ENCODE measurements at regions not wholly inside any gene's neighbourhood (a gene's known extent, or its start where the extent isn't known, plus 50 kb on each side); places are given as distances from the start of the nearest gene placed in this dataset.

- Histone ChIP-seq H3K4me1 (ENCODE audit: control extremely low read depth in 1 of 4, control insufficient read depth in 4 of 4, insufficient read depth in 4 of 4, low read length in 3 of 4) (no peaks in the 10 kb centered on the region), H3K4me3 (ENCODE audit: control insufficient read depth in 1 of 7, extremely low read depth in 1 of 7, insufficient read depth in 4 of 7, low read depth in 2 of 7, low read length in 6 of 7) (no peak overlapping the region), H3K9me3 (ENCODE audit: control extremely low read depth in 1 of 5, control insufficient read depth in 4 of 5, insufficient read depth in 2 of 5, low read depth in 1 of 5, low read length in 4 of 5) (peaks cover 0 to 3% (median 0%) of the 10 kb centered on the region in 5 experiments), H3K27ac (ENCODE audit: insufficient read depth in 1 of 2, low read depth in 1 of 2, low read length in 2 of 2, poor library complexity in 1 of 2, severe bottlenecking in 2 of 2) (no peak overlapping the region), H3K27me3 (replicated peaks in 2 of 5; ENCODE audit: control insufficient read depth in 4 of 5, insufficient read depth in 5 of 5, low read length in 4 of 5) (peaks cover 0 to 4% (median 0%) of the 10 kb centered on the region in 5 experiments), H3K36me3 (ENCODE audit: control insufficient read depth in 4 of 4, insufficient read depth in 4 of 4, low read length in 3 of 4) (no peaks in the 10 kb centered on the region)
- WGBS (ENCODE audit: insufficient coverage), result 64% methylated on average over 4 of the region's 4 CpGs
- CTCF ChIA-PET, result no interaction called here
- DNase-seq, result no peak
- POLR2A ChIA-PET, result no interaction called here
Measured at GRCh38 chr14:66233591-66233990, 252.6 kb upstream of the CCDC196 start.

DNA sequence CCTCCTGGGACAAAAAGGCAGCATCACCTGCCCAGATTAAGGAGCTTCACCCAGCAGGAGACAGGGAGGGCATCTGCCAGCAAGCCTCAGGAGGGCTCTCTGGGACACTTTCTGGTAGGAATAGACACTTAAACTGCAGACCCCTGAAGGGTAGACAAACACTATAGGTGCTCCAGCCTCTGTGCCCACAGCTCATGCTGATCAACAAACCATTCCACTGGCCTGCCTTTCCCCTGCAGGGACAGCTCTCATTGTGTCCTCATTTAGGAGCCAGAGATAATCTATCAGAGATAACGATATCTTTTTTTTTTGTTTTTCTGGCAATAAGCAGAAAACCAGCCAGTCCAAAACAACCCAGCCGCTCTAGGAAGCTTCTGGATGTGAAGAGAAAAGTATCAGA lies 251.8 kb upstream of the CCDC196 start:
- Histone ChIP-seq H3K9me3 (ENCODE audit: control extremely low read depth in 1 of 5, control insufficient read depth in 4 of 5, insufficient read depth in 2 of 5, low read depth in 1 of 5, low read length in 4 of 5) (no peaks in the 10 kb centered on the region), H3K27ac (ENCODE audit: insufficient read depth in 1 of 2, low read depth in 1 of 2, low read length in 2 of 2, poor library complexity in 1 of 2, severe bottlenecking in 2 of 2) (no peak overlapping the region), H3K36me3 (ENCODE audit: control insufficient read depth in 4 of 4, insufficient read depth in 4 of 4, low read length in 3 of 4) (no peaks in the 10 kb centered on the region), H3K4me1 (ENCODE audit: control extremely low read depth in 1 of 4, control insufficient read depth in 4 of 4, insufficient read depth in 4 of 4, low read length in 3 of 4) (no peaks in the 10 kb centered on the region), H3K27me3 (replicated peaks in 2 of 5; ENCODE audit: control insufficient read depth in 4 of 5, insufficient read depth in 5 of 5, low read length in 4 of 5) (peaks cover 0 to 4% (median 0%) of the 10 kb centered on the region in 5 experiments), H3K4me3 (ENCODE audit: control insufficient read depth in 1 of 7, extremely low read depth in 1 of 7, insufficient read depth in 4 of 7, low read depth in 2 of 7, low read length in 6 of 7) (no peak overlapping the region)
- CTCF ChIA-PET, result no interaction called here
- 94% methylated on average over 2 of the region's 2 CpGs for WGBS (ENCODE audit: insufficient coverage)
- no peak for DNase-seq
- POLR2A ChIA-PET, result no interaction called here

DNA sequence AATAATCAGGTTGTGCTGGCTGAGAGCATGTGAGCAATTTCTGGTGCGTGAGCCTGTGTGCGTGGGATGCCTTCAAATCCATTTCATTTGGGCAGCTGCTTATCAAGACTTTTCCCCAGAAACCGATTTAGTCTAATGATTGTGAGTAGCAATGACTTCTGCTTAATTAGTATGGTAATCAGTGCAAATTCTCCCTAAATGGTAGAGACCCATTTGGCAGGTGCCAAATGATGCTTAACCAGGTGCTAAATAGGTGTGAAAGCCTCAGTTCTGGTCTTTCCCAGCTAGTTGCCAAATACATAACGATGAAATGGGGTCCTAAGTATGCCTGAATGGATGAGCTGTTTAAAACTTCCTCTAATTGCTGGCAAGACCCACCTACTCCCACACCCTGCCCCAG lies 248.4 kb upstream of the CCDC196 start:
- POLR2A ChIA-PET, result no interaction called here
- DNase-seq, result no peak
- no peak overlapping the region for H3K4me3 ChIP-seq (ENCODE audit: control insufficient read depth in 1 of 7, extremely low read depth in 1 of 7, insufficient read depth in 4 of 7, low read depth in 2 of 7, low read length in 6 of 7)
- peaks cover 0 to 4% (median 0%) of the 10 kb centered on the region in 5 experiments for H3K27me3 ChIP-seq (replicated peaks in 2 of 5; ENCODE audit: control insufficient read depth in 4 of 5, insufficient read depth in 5 of 5, low read length in 4 of 5)
- CTCF ChIA-PET, result no interaction called here
- no peaks in the 10 kb centered on the region for H3K9me3 ChIP-seq (ENCODE audit: control extremely low read depth in 1 of 5, control insufficient read depth in 4 of 5, insufficient read depth in 2 of 5, low read depth in 1 of 5, low read length in 4 of 5)
- 91% methylated on average over 2 of the region's 4 CpGs for WGBS (ENCODE audit: insufficient coverage)
- no peaks in the 10 kb centered on the region for H3K4me1 ChIP-seq (ENCODE audit: control extremely low read depth in 1 of 4, control insufficient read depth in 4 of 4, insufficient read depth in 4 of 4, low read length in 3 of 4)
- no peaks in the 10 kb centered on the region for H3K36me3 ChIP-seq (ENCODE audit: control insufficient read depth in 4 of 4, insufficient read depth in 4 of 4, low read length in 3 of 4)
- no peak overlapping the region for H3K27ac ChIP-seq (ENCODE audit: insufficient read depth in 1 of 2, low read depth in 1 of 2, low read length in 2 of 2, poor library complexity in 1 of 2, severe bottlenecking in 2 of 2)

- H3K27me3 ChIP-seq (replicated peaks in 2 of 5; ENCODE audit: control insufficient read depth in 4 of 5, insufficient read depth in 5 of 5, low read length in 4 of 5), result peaks cover 0 to 3% (median 0%) of the 10 kb centered on the region in 5 experiments
- no peak overlapping the region for H3K27ac ChIP-seq (ENCODE audit: insufficient read depth in 1 of 2, low read depth in 1 of 2, low read length in 2 of 2, poor library complexity in 1 of 2, severe bottlenecking in 2 of 2)
- no peak for DNase-seq
- no CpG with 5 or more reads among the region's 1 CpG for WGBS (ENCODE audit: insufficient coverage)
- no peaks in the 10 kb centered on the region for H3K9me3 ChIP-seq (ENCODE audit: control extremely low read depth in 1 of 5, control insufficient read depth in 4 of 5, insufficient read depth in 2 of 5, low read depth in 1 of 5, low read length in 4 of 5)
- H3K4me1 ChIP-seq (ENCODE audit: control extremely low read depth in 1 of 4, control insufficient read depth in 4 of 4, insufficient read depth in 4 of 4, low read length in 3 of 4), result no peaks in the 10 kb centered on the region
- no peaks in the 10 kb centered on the region for H3K36me3 ChIP-seq (ENCODE audit: control insufficient read depth in 4 of 4, insufficient read depth in 4 of 4, low read length in 3 of 4)
- H3K4me3 ChIP-seq (ENCODE audit: control insufficient read depth in 1 of 7, extremely low read depth in 1 of 7, insufficient read depth in 4 of 7, low read depth in 2 of 7, low read length in 6 of 7), result no peak overlapping the region
- CTCF ChIA-PET, result interaction anchor here (0.9 kb wide), 1 partner anchor 11 kb away, joined by 3 read pairs; no protein-coding TSS in a partner anchor
- POLR2A ChIA-PET, result no interaction called here
Measured at GRCh38 chr14:66238969-66239368, 247.2 kb upstream of the CCDC196 start.

- Histone ChIP-seq H3K9me3 (ENCODE audit: control extremely low read depth in 1 of 5, control insufficient read depth in 4 of 5, insufficient read depth in 2 of 5, low read depth in 1 of 5, low read length in 4 of 5) (no peaks in the 10 kb centered on the region), H3K4me1 (ENCODE audit: control extremely low read depth in 1 of 4, control insufficient read depth in 4 of 4, insufficient read depth in 4 of 4, low read length in 3 of 4) (no peaks in the 10 kb centered on the region), H3K36me3 (ENCODE audit: control insufficient read depth in 4 of 4, insufficient read depth in 4 of 4, low read length in 3 of 4) (no peaks in the 10 kb centered on the region), H3K4me3 (ENCODE audit: control insufficient read depth in 1 of 7, extremely low read depth in 1 of 7, insufficient read depth in 4 of 7, low read depth in 2 of 7, low read length in 6 of 7) (no peak overlapping the region), H3K27ac (ENCODE audit: insufficient read depth in 1 of 2, low read depth in 1 of 2, low read length in 2 of 2, poor library complexity in 1 of 2, severe bottlenecking in 2 of 2) (no peak overlapping the region), H3K27me3 (replicated peaks in 2 of 5; ENCODE audit: control insufficient read depth in 4 of 5, insufficient read depth in 5 of 5, low read length in 4 of 5) (peaks cover 0 to 1% (median 0%) of the 10 kb centered on the region in 5 experiments)
- 94% methylated on average over 2 of the region's 4 CpGs for WGBS (ENCODE audit: insufficient coverage)
- DNase-seq, result no peak
- ChIA-PET CTCF (no interaction called here), POLR2A (no interaction called here)
Measured at GRCh38 chr14:66239589-66239988, 246.6 kb upstream of the CCDC196 start.

GRCh38 chr14:66240105-66240504 lies 246.1 kb upstream of the CCDC196 start:
- no peak overlapping the region for H3K4me3 ChIP-seq (ENCODE audit: control insufficient read depth in 1 of 7, extremely low read depth in 1 of 7, insufficient read depth in 4 of 7, low read depth in 2 of 7, low read length in 6 of 7)
- POLR2A ChIA-PET, result no interaction called here
- H3K9me3 ChIP-seq (ENCODE audit: control extremely low read depth in 1 of 5, control insufficient read depth in 4 of 5, insufficient read depth in 2 of 5, low read depth in 1 of 5, low read length in 4 of 5), result no peaks in the 10 kb centered on the region
- H3K27me3 ChIP-seq (replicated peaks in 2 of 5; ENCODE audit: control insufficient read depth in 4 of 5, insufficient read depth in 5 of 5, low read length in 4 of 5), result no peaks in the 10 kb centered on the region
- no peaks in the 10 kb centered on the region for H3K4me1 ChIP-seq (ENCODE audit: control extremely low read depth in 1 of 4, control insufficient read depth in 4 of 4, insufficient read depth in 4 of 4, low read length in 3 of 4)
- CTCF ChIA-PET, result no interaction called here
- DNase-seq, result no peak
- H3K27ac ChIP-seq (ENCODE audit: insufficient read depth in 1 of 2, low read depth in 1 of 2, low read length in 2 of 2, poor library complexity in 1 of 2, severe bottlenecking in 2 of 2), result no peak overlapping the region
- H3K36me3 ChIP-seq (ENCODE audit: control insufficient read depth in 4 of 4, insufficient read depth in 4 of 4, low read length in 3 of 4), result no peaks in the 10 kb centered on the region

DNA sequence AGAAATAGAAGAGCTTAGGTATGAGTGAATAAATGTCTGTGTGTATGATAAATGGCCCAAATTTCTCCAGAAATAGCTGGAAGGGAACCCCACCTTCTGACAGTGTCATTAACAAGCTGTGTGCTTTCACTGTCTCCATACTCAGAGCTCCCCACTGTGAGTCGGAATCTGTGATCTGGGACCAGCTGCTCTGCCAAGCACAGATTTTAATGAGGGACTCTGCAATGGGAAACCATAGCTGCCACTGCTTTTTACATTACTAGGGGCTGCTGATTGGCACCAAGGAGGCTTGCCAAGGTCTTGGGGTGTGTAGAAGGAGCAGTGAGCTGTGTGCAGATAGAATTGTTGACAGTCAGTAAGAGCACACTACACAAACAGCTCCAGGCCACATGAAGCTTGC lies 244.2 kb upstream of the CCDC196 start:
- 100% methylated on average over 1 of the region's 1 CpG for WGBS (ENCODE audit: insufficient coverage)
- POLR2A ChIA-PET, result no interaction called here

More for the DNA sequence above, 244.2 kb upstream of the CCDC196 start:
- Histone ChIP-seq H3K27me3 (replicated peaks in 2 of 5; ENCODE audit: control insufficient read depth in 4 of 5, insufficient read depth in 5 of 5, low read length in 4 of 5) (no peaks in the 10 kb centered on the region), H3K4me1 (ENCODE audit: control extremely low read depth in 1 of 4, control insufficient read depth in 4 of 4, insufficient read depth in 4 of 4, low read length in 3 of 4) (no peaks in the 10 kb centered on the region), H3K36me3 (ENCODE audit: control insufficient read depth in 4 of 4, insufficient read depth in 4 of 4, low read length in 3 of 4) (no peaks in the 10 kb centered on the region), H3K9me3 (ENCODE audit: control extremely low read depth in 1 of 5, control insufficient read depth in 4 of 5, insufficient read depth in 2 of 5, low read depth in 1 of 5, low read length in 4 of 5) (no peaks in the 10 kb centered on the region), H3K4me3 (ENCODE audit: control insufficient read depth in 1 of 7, extremely low read depth in 1 of 7, insufficient read depth in 4 of 7, low read depth in 2 of 7, low read length in 6 of 7) (no peak overlapping the region), H3K27ac (ENCODE audit: insufficient read depth in 1 of 2, low read depth in 1 of 2, low read length in 2 of 2, poor library complexity in 1 of 2, severe bottlenecking in 2 of 2) (no peak overlapping the region)
- CTCF ChIA-PET, result interaction anchor here (1.1 kb wide), 1 partner anchor 12 kb away, joined by 3 read pairs; no protein-coding TSS in a partner anchor
- DNase-seq, result no peak

Measured in common myeloid progenitor, CD34-positive (primary cell).